Neural progenitor cell (in vitro differentiated cells): ENCODE measurements at regions not wholly inside any gene's neighbourhood (a gene's known extent, or its start where the extent isn't known, plus 50 kb on each side); places are given as distances from the start of the nearest gene placed in this dataset.
A peak's percentile ranks its signal among the peaks of the same experiment; 100 is the strongest.

Source experiments
- DNase-seq: peaks from one replicate; pipeline ENCODE4 v3.0.0-alpha.2; 2016; ENCODE audit warnings: low spot score
- H2AFZ ChIP-seq: fragments of 200-600 bp; sonication (generic); replicated peaks from 2 replicates; pipeline ENCODE4 v1.6.1; 2016; ENCODE audit warnings: antibody characterized with exemption
- H3F3A ChIP-seq: fragments of 200-600 bp; sonication (generic); 2 replicates; pipeline ENCODE4 v1.6.1; 2016; ENCODE audit warnings: antibody characterized with exemption, low read depth
- H3K27ac ChIP-seq: fragments of 200-600 bp; sonication (generic); 2 replicates; pipeline ENCODE4 v1.5.1; 2016; ENCODE audit warnings: mild to moderate bottlenecking
- H3K27me3 ChIP-seq: fragments of 200-600 bp; sonication (generic); 2 replicates; pipeline ENCODE4 v1.6.1; 2016; ENCODE audit warnings: mild to moderate bottlenecking, moderate library complexity
- H3K36me3 ChIP-seq: fragments of 200-600 bp; sonication (generic); 2 replicates; pipeline ENCODE4 v1.5.1; 2016
- H3K4me1 ChIP-seq: fragments of 200-600 bp; sonication (generic); 2 replicates; pipeline ENCODE4 v1.6.1; 2016; ENCODE audit warnings: mixed run types
- H3K4me2 ChIP-seq: fragments of 200-600 bp; sonication (generic); 2 replicates; pipeline ENCODE4 v1.6.1; 2016
- H3K4me3 ChIP-seq: fragments of 200-600 bp; sonication (generic); 2 replicates; pipeline ENCODE4 v1.5.1; 2016
- H3K79me2 ChIP-seq: fragments of 200-600 bp; sonication (generic); 2 replicates; pipeline ENCODE4 v1.6.1; 2016; ENCODE audit warnings: low read depth
- H3K9ac ChIP-seq: fragments of 200-600 bp; sonication (generic); 2 replicates; pipeline ENCODE4 v1.6.1; 2016
- H3K9me3 ChIP-seq: fragments of 200-600 bp; sonication (generic); 2 replicates; pipeline ENCODE4 v1.5.1; 2016; ENCODE audit warnings: low read depth
- H4K20me1 ChIP-seq: fragments of 200-600 bp; sonication (generic); 2 replicates; pipeline ENCODE4 v1.6.1; 2016; ENCODE audit warnings: low read depth
- H3K27ac Mint-ChIP-seq: 3 replicates; pipeline ENCODE4 v1.8.0; 2021; ENCODE audit warnings: mixed read lengths
- H3K27me3 Mint-ChIP-seq: 2 replicates; pipeline ENCODE4 v1.8.0; 2022; ENCODE audit warnings: low read depth, mild to moderate bottlenecking, inconsistent platforms, moderate library complexity, mixed read lengths; ENCODE audit not compliant: insufficient read depth
- H3K36me3 Mint-ChIP-seq: 3 replicates; pipeline ENCODE4 v1.8.0; 2021; ENCODE audit warnings: mixed read lengths
- H3K4me1 Mint-ChIP-seq: 3 replicates; pipeline ENCODE4 v1.8.0; 2021; ENCODE audit warnings: mixed read lengths
- H3K4me3 Mint-ChIP-seq: 3 replicates; pipeline ENCODE4 v1.8.0; 2021; ENCODE audit warnings: mild to moderate bottlenecking, moderate library complexity, mixed read lengths
- H3K9me3 Mint-ChIP-seq: 3 replicates; pipeline ENCODE4 v1.8.0; 2020; ENCODE audit warnings: mixed read lengths
- EZH2 ChIP-seq: fragments of 200-600 bp; sonication (generic); IDR thresholded peaks from 2 replicates; pipeline ENCODE4 v1.6.1; 2017; ENCODE audit warnings: antibody characterized with exemption, mild to moderate bottlenecking, moderate library complexity
- EZH2phosphoT487 ChIP-seq: fragments of 200-600 bp; sonication (generic); IDR thresholded peaks from 2 replicates; pipeline ENCODE4 v1.6.1; 2017; ENCODE audit warnings: antibody characterized with exemption
- TF ChIP-seq, protein P1 (sequence below): fragments of 200-600 bp; sonication (generic); IDR thresholded peaks from 2 replicates; pipeline ENCODE4 v1.5.1; 2017; ENCODE audit warnings: antibody characterized with exemption, mild to moderate bottlenecking

DNA sequence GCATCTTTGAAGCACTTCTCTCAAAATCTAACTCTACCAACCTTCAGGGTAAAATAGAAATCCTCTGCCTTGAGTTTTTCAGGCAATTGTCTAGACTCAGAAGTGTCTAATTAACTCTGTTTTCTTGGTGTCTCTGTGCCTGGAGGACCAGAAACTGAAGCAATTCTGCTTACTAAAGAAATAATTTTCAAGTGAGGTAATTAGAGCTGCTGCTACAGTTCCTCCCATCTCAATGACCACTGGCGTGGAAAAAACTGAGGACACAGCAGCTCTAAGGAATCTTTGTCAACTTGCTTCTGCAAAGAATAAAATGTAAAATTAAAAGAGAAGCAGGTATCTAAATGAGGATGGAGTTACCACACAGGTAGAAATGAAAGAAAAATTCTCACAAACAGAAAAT is 785.0 kb downstream of the PRELID2 start:
- no peaks in the 10 kb centered on the region for H3K4me1 ChIP-seq
- Mint-ChIP-seq H3K27me3 (no peaks in the 10 kb centered on the region), H3K27ac (no peak overlapping the region), H3K4me3 (no peak overlapping the region), H3K36me3 (no peaks in the 10 kb centered on the region), H3K9me3 (no peaks in the 10 kb centered on the region), H3K4me1 (no peaks in the 10 kb centered on the region)
- no peak overlapping the region for H3K4me2 ChIP-seq
- no peaks in the 10 kb centered on the region for H3K79me2 ChIP-seq
- H3K27me3 ChIP-seq = no peaks in the 10 kb centered on the region
- no peaks in the 10 kb centered on the region for H3K36me3 ChIP-seq
- DNase-seq = no peak
- no peak overlapping the region for H3K9ac ChIP-seq
- H3K9me3 ChIP-seq = no peaks in the 10 kb centered on the region
- no peak overlapping the region for H2AFZ ChIP-seq
- TF ChIP-seq, protein P1, sequence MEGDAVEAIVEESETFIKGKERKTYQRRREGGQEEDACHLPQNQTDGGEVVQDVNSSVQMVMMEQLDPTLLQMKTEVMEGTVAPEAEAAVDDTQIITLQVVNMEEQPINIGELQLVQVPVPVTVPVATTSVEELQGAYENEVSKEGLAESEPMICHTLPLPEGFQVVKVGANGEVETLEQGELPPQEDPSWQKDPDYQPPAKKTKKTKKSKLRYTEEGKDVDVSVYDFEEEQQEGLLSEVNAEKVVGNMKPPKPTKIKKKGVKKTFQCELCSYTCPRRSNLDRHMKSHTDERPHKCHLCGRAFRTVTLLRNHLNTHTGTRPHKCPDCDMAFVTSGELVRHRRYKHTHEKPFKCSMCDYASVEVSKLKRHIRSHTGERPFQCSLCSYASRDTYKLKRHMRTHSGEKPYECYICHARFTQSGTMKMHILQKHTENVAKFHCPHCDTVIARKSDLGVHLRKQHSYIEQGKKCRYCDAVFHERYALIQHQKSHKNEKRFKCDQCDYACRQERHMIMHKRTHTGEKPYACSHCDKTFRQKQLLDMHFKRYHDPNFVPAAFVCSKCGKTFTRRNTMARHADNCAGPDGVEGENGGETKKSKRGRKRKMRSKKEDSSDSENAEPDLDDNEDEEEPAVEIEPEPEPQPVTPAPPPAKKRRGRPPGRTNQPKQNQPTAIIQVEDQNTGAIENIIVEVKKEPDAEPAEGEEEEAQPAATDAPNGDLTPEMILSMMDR = no peak
- no peak for TF ChIP-seq EZH2phosphoT487
- no peak for TF ChIP-seq EZH2
- H4K20me1 ChIP-seq = no peaks in the 10 kb centered on the region
- no peaks in the 10 kb centered on the region for H3F3A ChIP-seq
- no peak overlapping the region for H3K27ac ChIP-seq
- H3K4me3 ChIP-seq = no peak overlapping the region

DNA sequence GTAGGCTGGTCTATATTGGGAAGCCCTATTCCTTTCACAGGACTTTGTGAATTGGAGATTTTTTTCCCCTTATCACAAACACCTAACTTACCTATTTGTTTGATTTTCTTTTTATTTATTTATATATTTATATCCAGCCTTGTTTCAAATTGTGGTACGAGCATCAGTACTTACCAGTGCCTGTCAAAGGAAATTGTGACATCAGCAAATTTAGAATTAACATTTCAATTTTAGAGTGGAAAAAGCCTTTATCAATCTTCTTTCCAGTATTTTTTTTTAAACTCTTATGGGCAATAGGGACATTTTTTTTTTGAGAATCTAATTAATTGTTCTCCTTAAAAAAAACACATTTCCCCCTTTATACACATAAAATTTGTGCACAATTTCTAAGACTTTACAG is 790.2 kb downstream of the PRELID2 start:
- Mint-ChIP-seq H3K4me3 (no peak overlapping the region), H3K36me3 (no peaks in the 10 kb centered on the region), H3K9me3 (peaks cover 3% of the 10 kb centered on the region), H3K27ac (no peak overlapping the region), H3K4me1 (no peaks in the 10 kb centered on the region), H3K27me3 (peaks cover 3% of the 10 kb centered on the region)
- no peak overlapping the region for H3K4me2 ChIP-seq
- no peak overlapping the region for H3K4me3 ChIP-seq
- no peak overlapping the region for H2AFZ ChIP-seq
- TF ChIP-seq EZH2phosphoT487 (no peak), EZH2 (no peak)
- TF ChIP-seq, protein P1 = no peak
- no peaks in the 10 kb centered on the region for H3K4me1 ChIP-seq
- H4K20me1 ChIP-seq = no peaks in the 10 kb centered on the region
- H3K9ac ChIP-seq = no peak overlapping the region
- no peak overlapping the region for H3K27ac ChIP-seq
- no peak for DNase-seq
- H3K27me3 ChIP-seq = no peaks in the 10 kb centered on the region
- no peaks in the 10 kb centered on the region for H3K79me2 ChIP-seq
- H3K9me3 ChIP-seq = no peaks in the 10 kb centered on the region
- no peaks in the 10 kb centered on the region for H3K36me3 ChIP-seq
- H3F3A ChIP-seq = no peaks in the 10 kb centered on the region

DNA sequence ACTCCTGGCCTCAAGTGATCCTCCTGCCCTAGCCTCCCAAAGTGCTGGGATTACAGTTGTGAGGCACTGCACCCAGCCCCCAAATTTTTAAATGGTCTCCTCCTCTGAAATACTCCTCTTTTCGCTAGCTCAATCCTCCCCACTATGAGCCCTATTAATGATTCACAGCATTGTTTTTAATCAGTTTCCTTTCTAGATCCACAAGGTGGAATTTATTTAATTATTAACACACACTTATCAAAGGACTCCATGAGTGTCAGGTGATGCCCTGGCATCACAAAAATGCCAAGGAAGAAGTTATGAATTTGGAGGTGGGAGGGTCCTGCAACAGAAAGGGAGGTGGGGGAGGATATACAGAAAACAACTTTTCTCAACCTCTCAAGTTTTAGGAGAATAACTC is 806.5 kb downstream of the PRELID2 start:
- no peak overlapping the region for H2AFZ ChIP-seq
- H3F3A ChIP-seq = no peaks in the 10 kb centered on the region
- no peaks in the 10 kb centered on the region for H3K36me3 ChIP-seq
- no peak overlapping the region for H3K4me3 ChIP-seq
- H3K9ac ChIP-seq = no peak overlapping the region
- no peak for TF ChIP-seq EZH2
- TF ChIP-seq, protein P1 = no peak
- no peak for TF ChIP-seq EZH2phosphoT487
- H3K79me2 ChIP-seq = no peaks in the 10 kb centered on the region
- no peak overlapping the region for H3K27ac Mint-ChIP-seq
- no peak for DNase-seq
- no peaks in the 10 kb centered on the region for H3K4me1 Mint-ChIP-seq
- no peak overlapping the region for H3K4me2 ChIP-seq
- no peaks in the 10 kb centered on the region for H3K27me3 ChIP-seq
- no peaks in the 10 kb centered on the region for H4K20me1 ChIP-seq
- no peak overlapping the region for H3K27ac ChIP-seq
- no peaks in the 10 kb centered on the region for H3K9me3 Mint-ChIP-seq
- H3K27me3 Mint-ChIP-seq = no peaks in the 10 kb centered on the region
- H3K4me1 ChIP-seq = peaks cover 9% of the 10 kb centered on the region
- H3K4me3 Mint-ChIP-seq = no peak overlapping the region
- no peaks in the 10 kb centered on the region for H3K36me3 Mint-ChIP-seq
- no peaks in the 10 kb centered on the region for H3K9me3 ChIP-seq

DNA sequence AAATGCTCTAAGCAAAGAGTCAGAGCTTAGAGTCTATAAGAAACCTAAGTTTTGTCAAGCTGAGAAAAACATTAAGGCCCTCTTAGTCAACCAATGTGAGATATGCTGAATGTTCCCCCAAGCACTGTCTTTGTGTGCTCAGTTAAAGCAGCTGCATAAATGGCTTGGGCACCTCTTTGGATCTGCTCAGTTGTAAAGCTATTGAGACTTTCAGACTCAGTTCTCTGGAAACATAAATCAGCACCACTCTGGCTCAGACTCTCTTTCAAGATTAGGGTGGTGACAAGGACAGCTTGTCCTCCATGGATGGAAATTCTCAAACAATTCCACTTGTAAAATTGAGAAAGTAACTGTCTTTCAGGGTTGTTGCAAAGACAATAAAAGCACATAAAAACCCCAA is 807.9 kb downstream of the PRELID2 start:
- peak overlapping the region; percentile 88 for H2AFZ ChIP-seq
- no peaks in the 10 kb centered on the region for H3K36me3 ChIP-seq
- Mint-ChIP-seq H3K36me3 (no peaks in the 10 kb centered on the region), H3K27ac (no peak overlapping the region), H3K27me3 (no peaks in the 10 kb centered on the region), H3K4me1 (no peaks in the 10 kb centered on the region), H3K4me3 (no peak overlapping the region), H3K9me3 (no peaks in the 10 kb centered on the region)
- peaks cover 9% of the 10 kb centered on the region for H3K4me1 ChIP-seq
- TF ChIP-seq EZH2 (no peak), EZH2phosphoT487 (no peak)
- TF ChIP-seq, protein P1 = no peak
- H3K4me3 ChIP-seq = no peak overlapping the region
- H3K27me3 ChIP-seq = no peaks in the 10 kb centered on the region
- H3K9ac ChIP-seq = no peak overlapping the region
- no peak overlapping the region for H3K4me2 ChIP-seq
- H3K79me2 ChIP-seq = no peaks in the 10 kb centered on the region
- DNase-seq = peak; percentile 3
- H3K9me3 ChIP-seq = no peaks in the 10 kb centered on the region
- H3F3A ChIP-seq = no peaks in the 10 kb centered on the region
- no peaks in the 10 kb centered on the region for H4K20me1 ChIP-seq
- H3K27ac ChIP-seq = no peak overlapping the region
